GM19023 (cell line): ENCODE measurements at regions not wholly inside any gene's neighbourhood (a gene's known extent, or its start where the extent isn't known, plus 50 kb on each side); places are given as distances from the start of the nearest gene placed in this dataset.

Experiments used
- ATAC-seq: cut with Tn5 transposase; IDR thresholded peaks from one replicate; pipeline ENCODE4 v1.9.1; 2021; ENCODE audit warnings: mild to moderate bottlenecking, moderate library complexity; ENCODE audit not compliant: unreplicated experiment

DNA sequence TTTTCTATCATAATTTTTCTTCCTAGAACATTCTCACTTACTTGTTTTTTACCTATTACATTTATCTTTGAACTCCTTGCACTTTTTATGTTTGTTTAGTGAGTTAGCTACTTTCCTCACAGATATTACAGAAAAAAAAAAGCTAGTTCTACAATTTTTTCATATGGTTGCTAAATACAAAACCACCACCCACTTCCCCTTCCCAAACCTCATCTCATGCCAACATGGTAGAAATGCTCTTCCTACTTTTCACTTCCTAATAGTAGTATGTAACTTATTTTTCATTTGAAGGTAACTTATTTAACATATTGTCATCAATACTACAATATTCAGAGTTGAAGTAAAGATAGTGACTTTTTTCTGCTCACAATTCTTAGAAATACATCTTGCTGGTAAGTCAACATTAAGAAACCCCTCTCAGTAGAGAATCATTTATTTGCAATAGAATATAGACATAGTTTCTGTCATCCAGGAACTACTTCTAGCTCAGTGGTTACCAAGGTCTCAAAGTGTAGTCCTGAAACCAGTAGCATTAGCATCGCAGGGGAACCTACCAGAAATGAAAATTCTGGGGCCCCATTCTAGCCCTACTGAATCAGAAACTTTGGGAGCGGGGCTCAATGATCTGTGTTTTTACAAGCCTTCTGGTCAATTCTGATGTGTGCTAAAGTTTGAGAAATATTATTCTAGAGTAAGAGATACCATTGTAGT is 1124.6 kb downstream of the DTWD2 start:
- no peak for ATAC-seq

DNA sequence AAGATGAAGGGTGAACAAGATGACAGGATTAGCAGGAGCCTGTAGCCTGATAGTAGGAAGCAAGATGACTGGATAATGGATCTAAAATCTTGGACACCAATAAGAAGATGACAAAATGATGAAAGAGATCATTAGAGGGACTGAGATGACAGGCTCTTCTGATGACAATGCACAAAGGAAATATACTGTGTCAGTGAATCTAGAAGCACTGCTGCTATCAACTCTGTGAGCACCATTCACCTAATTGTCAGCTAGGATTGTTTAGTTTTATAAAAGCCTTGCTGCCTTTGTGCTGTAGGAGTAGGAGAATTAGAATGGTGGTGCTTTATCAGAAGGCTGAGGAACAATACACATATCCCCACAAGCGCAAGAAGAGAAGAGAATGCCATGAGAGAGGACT is 1127.8 kb downstream of the DTWD2 start:
- no peak for ATAC-seq

DNA sequence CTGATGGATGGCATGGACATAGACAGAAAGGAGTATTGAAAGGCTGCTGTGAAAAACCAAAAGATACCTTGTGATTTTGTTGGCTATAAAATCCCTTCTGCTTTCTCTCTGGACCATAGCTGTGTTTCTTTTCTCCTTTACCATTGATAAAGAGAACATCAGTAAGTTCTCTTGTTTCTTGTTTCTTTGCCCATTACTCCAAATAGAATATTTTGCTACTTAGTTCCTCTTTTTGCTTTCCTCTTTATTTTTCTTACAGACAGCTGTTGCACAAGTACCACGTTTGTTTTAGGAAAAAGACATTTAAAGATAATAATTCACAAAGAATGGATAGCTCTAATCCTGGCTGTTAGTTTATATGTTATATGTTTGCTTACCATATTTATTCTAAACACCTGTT is 1129.2 kb downstream of the DTWD2 start:
- ATAC-seq: no peak

DNA sequence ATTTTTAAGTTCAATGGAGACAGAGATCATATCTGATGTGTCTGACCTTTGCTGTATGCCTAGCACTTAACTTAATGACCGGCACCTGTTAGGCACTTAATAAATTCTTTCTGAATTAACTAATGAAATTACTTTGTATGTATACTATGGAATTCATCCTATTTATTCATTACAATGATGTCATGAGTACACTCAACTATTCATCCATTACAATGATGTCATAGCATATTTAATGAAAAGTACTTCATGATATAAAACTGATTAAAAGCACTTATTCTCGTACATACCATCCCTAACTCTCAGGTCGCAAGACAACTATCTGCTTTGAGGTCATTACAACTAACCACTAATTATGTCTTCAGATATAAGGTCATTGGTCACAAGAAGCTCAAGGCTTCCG is 1131.6 kb downstream of the DTWD2 start:
- no peak for ATAC-seq

DNA sequence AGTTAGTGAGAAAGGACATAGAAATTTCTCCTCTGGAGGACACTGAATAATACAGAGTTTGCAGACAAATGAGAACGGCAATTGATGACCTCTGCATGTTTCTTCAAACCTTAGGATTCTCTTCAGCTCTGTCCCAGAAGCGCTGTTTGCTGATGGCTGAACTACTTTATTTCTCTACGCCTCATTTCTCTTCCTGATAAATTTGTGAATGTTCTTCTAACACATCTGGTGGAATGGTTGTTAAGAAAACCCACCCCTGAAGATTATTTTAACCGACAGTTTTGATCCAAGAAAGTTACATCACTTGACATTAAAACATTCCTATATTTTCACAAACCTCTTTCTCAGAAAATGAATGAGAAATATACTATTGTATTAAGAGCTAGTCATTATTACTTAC is 1150.6 kb downstream of the DTWD2 start:
- no peak for ATAC-seq

DNA sequence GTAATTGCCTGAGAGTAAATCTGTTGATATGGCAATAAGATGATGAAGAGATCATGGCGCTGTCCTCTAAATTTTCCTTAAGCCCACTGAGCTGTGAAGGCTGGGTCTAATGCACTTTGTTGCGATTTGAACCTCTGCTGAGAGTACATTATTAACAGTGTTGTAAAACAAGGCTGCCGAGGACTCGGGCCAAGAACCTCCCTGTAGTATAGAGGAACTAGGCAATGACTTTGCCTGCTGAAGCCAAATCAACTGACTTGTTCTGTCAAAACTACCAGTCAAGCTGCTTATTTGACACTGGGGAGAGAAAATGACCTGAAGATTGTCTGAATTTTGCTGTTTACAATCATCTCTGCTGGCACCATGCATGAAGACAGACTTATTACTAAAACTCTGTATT is 1154.7 kb downstream of the DTWD2 start:
- no peak for ATAC-seq

DNA sequence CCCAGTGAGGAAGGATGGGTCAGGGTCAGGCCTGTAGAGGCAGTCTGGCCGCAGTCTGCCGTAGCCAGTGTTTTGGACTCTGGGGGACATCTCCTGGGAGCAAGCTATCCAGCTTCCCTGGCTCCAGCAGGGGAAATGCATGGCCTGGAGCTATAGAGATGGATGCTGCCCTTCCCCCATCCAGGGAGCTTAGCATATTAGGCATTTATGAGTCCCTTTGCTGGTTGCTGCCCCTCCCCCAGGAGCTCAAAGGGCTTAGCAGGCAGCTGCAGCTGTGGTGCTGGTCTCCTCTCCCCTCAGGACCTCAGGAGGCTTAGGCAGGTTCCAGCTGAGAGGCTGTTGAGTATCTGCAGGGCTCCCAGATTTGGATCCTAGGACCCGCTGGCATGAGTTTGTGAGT is 1158.7 kb downstream of the DTWD2 start:
- ATAC-seq: no peak

DNA sequence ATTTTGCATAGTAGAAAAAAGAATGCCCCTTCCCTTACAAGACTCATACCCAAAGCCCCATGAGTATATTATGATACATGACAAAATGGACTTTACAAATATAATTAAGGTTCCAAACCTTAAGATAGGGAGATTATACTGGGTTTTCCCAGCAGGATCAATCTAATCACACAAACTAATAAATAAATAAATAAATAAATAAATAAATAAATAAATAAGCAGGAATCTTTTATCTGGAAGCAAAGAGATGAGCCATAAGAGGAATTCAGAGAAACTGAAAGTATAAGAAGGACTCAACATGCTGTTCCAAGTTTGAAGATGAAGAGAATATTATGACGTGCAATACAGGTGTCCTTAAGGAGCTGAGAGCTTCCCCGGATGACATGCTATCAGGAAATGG is 1174.5 kb downstream of the DTWD2 start:
- ATAC-seq: no peak

DNA sequence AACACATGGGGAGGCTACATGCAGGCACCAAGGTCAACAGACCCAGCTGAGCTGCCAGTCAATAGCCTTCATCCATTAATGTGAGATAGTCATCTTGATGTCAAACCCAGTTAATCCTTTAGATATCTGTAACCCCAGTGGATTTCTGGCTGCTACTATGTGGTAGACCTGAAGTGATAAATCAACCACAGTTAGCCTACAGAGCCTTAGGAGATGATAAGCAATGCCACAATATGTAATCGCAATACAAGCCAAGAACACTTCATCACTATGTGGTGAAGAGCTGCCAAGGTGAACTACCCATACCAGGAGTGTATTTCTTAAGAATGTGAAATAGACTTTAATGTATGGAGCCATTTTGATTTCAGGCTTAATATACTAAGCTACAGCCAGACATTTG is 1175.5 kb downstream of the DTWD2 start:
- ATAC-seq: no peak

DNA sequence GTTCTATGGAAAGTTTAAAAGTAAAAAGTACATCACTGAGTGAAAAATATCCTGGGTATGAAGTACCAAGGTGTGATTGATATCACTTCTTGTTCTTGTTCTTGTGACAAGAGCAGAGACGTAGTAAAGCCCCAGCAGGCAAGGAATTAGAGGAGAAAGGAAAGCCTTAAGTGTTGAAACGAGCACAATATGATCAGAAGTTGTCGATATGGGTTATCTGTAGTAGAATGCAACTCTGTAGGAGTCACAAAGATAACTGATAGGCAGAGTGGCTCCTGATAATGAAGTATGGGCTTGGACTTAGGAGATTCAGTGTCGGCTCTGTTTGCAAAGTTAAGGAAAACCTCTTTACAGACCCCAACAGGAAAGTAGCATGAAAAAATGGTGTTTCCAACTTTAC is 1179.1 kb downstream of the DTWD2 start:
- no peak for ATAC-seq

DNA sequence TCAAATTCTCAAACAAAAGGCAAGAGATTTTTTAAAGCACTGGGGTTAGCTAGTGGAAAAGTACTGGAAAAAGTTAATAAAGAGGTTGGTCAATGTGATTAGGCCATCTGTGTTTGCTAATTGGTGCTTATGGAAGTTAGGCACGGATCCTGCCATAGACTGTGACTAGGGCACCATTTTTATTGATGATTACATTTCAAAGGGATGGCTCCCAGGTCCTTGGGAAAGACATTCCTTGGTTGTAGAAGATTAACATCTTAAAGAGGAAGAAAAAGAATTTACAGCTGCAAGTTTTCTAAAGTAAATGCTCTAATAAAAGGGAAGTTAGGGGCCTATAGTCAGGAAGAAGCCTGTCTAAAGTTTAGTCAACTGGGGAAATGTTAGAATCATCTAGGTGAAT is 1183.3 kb downstream of the DTWD2 start:
- ATAC-seq: no peak

DNA sequence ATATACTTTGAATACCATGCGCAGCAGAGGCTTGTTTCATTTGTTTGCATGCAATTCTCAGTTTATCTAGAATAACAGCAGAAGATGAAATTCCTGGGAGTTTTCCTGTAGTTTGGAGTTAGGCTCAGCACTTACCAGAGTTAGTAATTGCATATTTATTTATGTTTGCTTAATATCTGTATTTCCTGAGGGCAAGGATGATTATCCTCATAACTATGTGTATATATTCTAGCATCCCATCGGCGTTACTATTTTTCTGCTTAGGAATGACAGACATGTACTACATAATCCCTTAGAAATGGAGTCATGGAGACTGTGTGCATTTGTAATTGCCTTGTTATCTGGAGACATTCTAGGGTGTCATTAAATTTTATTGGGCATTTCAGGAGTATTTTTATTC is 1184.8 kb downstream of the DTWD2 start:
- ATAC-seq: no peak

DNA sequence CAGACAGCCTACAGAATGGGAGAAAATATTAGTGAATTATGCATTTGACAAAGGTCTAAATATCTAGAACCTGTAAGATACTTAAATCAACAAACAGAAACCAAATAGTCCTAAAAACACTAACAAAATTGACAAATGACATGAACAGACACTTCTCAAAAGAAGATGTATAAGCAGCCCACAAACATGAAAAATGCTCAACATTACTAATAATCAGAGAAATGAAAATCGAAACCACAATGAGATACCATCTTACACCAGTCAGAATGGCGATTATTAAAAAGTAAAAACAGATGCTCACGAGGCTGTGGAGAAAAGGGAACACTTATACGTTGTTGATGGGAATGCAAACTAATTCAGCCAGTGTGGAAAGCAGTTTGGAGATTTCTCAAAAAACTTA is 1186.8 kb downstream of the DTWD2 start:
- ATAC-seq: no peak

DNA sequence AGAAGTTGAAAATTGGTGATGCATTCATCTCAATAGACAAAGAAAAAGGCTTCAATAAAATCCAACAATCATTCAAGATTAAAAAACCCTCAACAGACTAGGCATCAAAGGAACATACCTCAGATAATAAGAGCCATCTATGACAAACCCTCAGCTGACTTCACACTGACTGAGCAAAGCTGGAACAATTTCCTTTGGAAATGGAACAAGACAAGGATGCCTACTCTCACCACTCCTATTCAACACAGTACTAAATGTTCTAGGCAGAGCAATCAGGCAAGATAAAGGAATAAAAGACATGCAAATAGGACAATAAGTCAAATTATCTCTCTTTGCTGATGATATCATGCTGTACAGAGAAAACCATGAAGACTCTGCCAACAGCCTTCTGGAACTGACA is 1188.1 kb downstream of the DTWD2 start:
- ATAC-seq: no peak

DNA sequence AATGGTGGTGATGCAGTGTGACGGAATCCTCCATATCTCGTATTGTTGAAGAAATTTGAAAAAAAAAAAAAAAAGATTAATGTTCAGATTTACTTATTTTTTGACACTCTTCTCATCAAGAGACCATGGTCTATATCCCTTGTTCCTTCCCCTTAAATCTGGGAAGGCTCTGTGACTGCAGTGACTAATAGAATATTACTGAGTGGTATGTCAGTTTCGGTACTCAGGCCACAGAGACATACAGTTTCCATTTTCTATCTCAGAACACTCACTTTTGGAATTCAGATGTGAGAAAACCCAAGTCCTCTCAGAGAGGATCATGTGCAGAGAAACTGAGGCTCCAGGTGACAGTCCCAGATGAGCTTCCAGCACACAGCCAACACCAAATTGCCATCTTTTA is 1193.5 kb downstream of the DTWD2 start:
- ATAC-seq: no peak

DNA sequence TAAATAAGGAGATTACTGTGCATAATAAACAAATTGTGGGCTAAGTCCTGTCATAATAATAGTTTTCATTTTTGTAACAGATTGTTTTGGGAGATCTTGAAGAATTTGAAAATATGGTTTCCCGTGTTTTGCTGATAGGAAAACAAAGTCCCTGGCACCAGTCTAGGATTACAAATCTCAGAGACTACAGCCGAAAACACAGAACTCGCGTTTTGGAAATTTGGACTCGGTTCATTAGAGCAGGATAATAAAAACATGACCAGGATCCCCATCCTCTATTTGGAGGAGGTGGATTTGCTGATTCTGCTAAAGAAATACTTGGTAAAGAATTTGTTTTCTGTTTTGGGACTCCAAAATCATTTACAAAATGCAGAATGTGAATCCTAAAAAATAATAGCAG is 1194.4 kb downstream of the DTWD2 start:
- no peak for ATAC-seq

DNA sequence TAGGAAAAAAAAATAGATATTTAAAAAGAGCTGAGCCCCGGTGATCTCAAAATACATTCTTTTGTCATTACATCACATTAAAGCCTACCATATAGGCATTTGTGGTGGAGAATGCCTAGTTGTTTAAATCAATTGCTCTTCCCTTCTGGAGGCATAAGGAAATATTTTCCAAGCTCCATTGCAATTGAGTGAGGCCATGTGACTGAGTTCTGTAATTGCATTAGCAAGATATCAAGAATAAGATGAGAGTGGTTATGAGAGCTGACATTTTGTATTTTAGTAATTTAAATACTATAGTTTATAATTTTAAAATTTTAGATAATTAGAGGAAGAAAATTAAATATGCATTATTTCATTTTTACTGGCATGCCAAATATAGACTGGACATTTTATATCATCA is 1195.9 kb downstream of the DTWD2 start:
- no peak for ATAC-seq

DNA sequence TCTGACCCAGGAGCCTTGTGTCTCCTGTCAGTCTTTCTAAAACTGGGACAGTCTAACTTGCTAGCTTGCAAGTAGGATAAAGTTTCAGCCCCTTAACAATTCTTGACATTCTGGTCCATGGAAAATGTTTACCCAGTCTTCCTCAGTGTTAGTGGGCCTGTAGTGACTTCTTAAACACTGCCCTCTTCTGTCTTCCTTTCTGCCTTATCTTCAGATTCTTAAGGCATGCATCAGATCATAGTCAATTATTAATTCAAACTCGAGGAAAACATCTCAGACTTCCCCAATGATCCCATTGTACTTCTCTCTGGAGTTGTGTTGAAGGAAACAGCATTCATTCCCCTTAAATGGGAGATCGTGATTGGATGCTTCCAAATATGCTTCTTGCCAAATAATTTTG is 1199.8 kb downstream of the DTWD2 start:
- ATAC-seq: no peak

DNA sequence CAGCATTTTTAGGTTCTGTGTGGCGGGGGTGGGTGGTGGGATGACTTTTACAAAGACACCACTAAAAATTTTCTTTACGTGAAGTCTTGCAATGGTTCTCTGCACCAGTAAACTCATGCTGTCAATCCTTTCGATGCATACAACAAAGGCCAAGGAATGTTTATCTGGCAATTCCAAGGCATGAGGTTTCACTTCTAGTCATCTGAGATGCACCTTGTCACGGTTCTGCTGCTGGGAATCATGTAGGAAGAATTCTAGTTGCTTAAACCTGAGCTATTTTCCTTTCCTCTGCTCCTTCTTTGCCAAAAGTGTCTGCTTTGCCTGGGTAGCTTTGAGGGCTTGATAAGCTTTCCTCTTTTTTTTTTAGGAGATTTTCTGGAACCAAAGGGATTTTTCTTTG is 1204.5 kb upstream of the SEMA6A start:
- ATAC-seq: no peak

DNA sequence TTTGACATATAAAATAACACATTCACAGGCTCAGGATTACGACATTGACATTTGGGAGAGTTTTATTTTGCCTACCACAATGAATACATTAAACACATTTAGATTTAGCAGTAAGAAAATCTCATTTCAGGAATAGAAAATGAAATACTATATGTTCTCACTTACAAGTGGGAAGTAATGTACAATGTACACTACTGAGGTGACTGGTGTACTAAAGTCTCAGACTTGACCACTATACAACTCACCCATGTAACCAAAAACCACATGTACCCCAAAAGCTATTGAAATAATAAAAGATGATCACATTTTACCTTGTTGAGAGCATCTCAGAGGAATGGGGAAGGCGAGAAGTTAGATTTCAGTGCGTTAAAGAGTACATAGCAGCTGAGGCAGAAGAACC is 1202.4 kb upstream of the SEMA6A start:
- no peak for ATAC-seq

DNA sequence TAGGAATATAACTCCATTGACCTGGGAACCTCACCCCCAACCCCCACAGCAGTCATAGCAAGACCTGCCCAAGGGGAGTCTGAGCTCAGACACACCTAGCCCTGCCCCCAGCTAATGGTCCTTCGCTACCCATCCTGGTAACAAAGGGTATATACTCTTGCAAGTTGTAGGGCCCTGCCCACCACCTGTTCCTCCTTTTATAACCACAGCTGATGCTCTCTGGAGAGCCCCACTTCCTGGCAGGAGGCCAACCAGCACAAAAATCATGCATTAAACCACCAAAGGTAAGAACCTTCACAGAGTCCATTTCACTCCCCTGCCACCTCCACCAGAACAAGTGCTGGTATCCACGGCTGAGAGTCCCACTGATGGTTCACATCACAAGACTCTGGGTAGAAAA is 1195.3 kb upstream of the SEMA6A start:
- no peak for ATAC-seq

DNA sequence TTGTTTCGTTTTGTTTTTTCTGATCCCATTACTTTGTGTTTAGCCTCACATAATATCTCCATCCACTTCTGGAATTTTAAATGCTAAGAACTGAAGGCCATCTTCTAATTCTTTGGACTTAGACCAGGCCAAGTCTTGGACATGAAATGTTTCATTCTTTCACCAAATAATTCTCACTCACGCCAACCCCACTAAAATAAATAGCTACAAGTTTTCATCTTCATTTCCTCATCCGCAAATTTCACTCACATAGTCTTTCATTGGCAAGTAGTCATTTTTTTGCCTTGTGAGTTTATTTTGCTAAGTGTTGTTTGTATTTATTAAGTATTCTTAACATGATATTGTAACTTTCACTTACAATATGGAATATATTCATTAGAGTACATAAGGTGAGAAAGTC is 1188.6 kb upstream of the SEMA6A start:
- ATAC-seq: no peak

DNA sequence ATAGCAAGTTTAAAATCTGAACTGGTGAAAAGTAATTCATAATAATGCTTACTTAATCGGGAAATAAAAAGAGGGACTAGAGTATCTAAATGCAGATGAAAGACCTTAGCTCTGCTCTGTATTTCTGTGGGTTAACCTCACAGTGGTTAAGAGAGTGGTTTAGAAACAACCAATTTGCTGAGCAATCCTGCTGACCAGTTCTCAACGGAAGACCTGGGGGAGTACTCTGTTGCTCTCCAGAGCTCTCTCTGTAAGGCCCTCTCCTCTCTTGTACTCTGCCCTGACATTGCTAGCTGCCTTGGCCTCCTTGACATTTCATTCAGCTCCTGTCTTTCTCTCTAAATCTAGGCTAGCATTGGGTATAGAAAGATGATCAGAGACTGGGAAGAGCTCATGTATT is 1186.6 kb upstream of the SEMA6A start:
- ATAC-seq: no peak
